Esophagus muscularis mucosa (tissue), 4 donors: ENCODE measurements at regions not wholly inside any gene's neighbourhood (a gene's known extent, or its start where the extent isn't known, plus 50 kb on each side); places are given as distances from the start of the nearest gene placed in this dataset.

Experiments used
- CTCF ChIP-seq, 3 experiments: fragments of 200-600 bp in 2 of 3; fragments of 450-650 bp in 1 of 3; sonication (generic) in 2 of 3; IDR thresholded peaks; one replicate each; pipeline ENCODE4 v1.5.1; 2017 to 2019; ENCODE audit warnings: antibody characterized with exemption in 3 of 3, mild to moderate bottlenecking in 2 of 3, moderate library complexity in 1 of 3
- EP300 ChIP-seq: sonication (generic); formaldehyde crosslinking; IDR thresholded peaks from one replicate; pipeline ENCODE4 v1.6.1; 2017; ENCODE audit warnings: antibody characterized with exemption
- POLR2AphosphoS5 ChIP-seq, 2 donors: sonication (generic); formaldehyde crosslinking; IDR thresholded peaks; one replicate each; pipeline ENCODE4 v1.6.1; 2017; ENCODE audit warnings: antibody characterized with exemption in 2 of 2

- TF ChIP-seq CTCF (IDR thresholded peaks at IDR 0.05) (no peak), POLR2AphosphoS5 (IDR thresholded peaks at IDR 0.05) (no peak), EP300 (no peak)
Measured at GRCh38 chr2:173424886-173425285, 70.2 kb downstream of the CDCA7 start.
